Pulmonary artery endothelial cell (primary cell): ENCODE measurements at regions not wholly inside any gene's neighbourhood (a gene's known extent, or its start where the extent isn't known, plus 50 kb on each side); places are given as distances from the start of the nearest gene placed in this dataset.

Experiments used
- DNase-seq: peaks from one replicate; pipeline ENCODE4 v3.0.0-alpha.2; 2011; ENCODE audit warnings: low read depth, low spot score

- DNase-seq, result no peak
These were observed 227.5 kb downstream of the CTTN start for GRCh38 chr11:70625582-70626518.

DNA sequence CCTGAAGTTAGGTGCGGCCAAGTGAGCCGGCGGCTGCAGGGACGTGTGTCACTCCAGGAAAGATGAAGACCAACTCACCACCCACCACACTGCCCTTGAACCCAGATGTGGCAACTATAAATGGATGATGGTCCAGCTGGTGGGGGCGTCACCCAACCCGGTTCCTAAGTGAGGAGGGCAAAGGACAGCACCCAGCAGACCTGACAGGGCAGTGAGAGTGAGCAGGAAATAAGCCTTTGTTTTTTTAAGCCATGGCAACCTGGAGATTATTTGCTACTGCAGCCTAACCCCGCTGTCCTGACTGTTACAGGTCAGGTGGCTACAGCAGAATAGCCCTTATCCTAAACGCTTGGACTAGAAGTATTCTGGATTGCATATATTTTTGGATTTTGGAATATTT lies 228.9 kb downstream of the CTTN start:
- no peak for DNase-seq

DNA sequence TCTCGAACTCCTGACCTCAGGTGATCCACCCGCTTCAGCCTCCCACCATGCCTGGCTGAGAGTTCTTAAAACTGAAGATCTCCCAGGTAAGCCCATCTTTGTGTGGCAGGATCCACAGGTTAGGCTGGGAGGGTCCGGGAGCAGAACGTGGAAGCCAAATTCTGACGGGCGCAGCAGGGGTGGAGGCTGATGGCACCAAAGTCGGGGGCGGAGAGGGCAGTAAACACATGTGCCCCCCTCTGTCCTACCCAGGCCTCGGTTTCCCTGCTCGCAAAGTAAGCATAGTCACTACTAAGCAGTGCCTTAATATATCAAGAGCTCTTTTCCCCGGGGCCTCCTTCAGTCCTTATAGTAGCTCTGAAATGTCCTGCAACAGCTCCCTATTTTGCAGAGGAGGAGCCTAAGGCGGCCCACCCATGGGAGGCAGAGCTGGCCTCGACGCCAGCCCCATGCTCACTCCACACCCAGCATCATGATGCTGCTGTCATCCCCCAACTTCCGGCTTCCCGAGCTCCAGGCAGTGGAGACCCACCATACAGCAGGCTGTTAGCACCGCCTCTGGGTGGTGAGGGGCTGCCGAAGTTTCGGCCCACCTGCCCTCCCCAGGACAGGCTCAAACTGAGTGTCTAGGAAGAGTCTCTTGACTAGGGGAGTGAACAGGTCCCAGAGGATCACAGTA lies 230.0 kb downstream of the CTTN start:
- DNase-seq, result no peak

- DNase-seq, result no peak
These were observed 230.8 kb downstream of the CTTN start for GRCh38 chr11:70628855-70629844.

DNA sequence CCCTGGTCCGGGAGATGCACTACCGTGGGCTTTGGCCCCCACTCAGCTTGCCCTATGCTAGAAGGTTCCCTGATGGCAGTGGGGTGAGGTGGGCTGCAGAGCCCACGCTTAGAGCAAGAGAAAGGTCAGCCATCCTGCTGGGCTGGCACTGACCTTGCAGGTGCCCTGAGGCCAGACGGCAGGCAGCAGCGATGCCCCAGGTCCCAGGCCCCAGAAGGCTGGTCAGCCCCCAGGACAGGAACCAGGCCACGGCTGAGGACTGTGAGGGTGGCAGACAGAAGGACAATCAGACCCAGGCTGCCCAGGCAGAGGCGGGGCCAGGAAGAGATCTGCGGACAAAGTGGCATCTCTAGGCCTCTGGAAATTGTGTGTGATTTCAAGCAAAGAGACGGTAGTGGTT lies 231.7 kb downstream of the CTTN start:
- DNase-seq, result no peak

GRCh38 chr11:70630816-70631623 lies 232.7 kb downstream of the CTTN start:
- DNase-seq, result no peak

DNA sequence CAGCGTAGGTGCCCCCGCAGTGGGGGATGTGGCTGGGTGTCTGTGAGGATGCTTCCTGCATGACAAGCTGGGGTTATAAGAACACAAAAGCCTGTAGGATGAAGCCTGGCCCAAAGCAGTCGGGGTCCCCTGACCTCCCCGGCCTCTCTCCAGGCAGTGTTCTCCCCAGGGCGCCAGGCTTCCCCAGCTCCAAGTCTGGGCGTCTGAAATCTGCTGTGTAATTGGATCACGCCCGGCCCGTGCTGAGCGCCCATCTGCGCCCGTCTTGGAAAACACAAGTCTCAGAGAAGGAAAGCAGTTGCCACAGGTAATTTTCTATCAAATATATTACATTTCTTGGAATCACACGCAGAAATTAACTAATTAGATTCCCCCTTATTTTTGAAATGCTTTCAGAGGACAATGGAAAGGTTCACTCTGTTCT lies 233.3 kb downstream of the CTTN start:
- DNase-seq, result no peak

DNA sequence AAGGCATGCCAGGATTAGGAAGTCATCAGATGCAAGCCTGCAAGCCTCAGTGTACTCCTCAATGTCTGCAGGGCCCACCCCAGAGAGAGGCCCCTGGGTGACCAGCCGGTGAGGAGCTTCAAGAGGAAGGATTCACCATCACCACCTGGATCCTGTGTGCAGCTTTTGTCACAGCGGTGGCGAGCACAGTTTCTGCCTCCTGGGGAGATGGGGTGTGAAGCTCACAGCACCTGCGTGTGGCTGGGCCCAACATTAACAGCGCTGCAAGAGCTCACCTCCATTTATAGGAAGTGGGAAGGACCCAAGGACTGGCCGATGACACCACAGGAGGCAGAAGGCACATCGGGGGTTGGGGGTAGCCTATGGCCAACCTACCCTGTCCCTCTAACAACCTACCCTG lies 235.3 kb downstream of the CTTN start:
- no peak for DNase-seq

DNA sequence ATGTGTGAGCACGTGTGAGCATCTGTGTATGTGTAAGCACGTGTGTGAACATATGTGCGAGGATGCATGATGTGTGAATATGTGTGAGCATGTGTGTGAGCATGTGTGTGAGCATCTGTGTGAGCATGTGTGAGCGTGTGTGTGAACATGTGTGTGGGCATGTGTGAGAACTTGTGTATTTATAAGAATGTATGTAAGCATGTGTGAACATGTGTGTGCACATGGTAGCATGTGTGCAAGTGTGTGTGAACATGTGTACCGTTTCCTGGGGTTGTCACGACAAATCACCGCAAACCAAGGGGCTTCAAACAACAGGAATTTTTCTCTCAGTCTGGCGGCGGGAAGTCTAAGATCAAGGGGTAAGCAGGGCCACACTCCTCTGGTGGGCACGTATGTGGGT lies 238.3 kb downstream of the CTTN start:
- no peak for DNase-seq

DNA sequence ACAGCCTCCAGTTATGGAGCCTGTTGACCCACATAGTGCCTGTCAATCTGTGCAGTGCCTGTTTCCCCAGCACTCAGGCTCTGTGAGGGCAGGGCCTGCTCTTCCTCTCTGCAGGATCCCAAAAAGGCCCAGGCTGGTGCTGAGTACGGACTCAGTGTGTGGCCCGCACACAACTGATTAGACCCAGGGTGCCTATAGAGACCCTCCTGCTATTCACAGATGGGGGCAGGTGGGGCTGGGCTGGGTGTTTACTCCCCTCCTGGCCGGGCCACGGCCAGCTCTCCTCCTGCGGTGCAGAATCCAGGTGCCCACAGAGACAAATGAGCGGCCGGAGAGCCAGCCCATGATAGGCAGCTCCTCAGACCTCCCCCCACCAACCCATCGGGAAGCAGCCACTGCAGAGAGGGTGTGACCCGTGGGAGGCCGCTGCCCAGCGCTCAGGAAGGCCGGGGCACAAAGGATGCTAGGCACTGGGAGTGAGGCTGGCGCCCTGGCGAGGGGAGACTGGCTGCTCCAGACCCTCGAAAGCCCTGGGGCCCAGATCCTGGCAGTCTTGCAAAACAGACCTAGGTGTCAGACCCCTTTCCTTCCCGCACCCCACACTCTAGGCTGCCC lies 239.0 kb downstream of the CTTN start:
- no peak for DNase-seq

DNA sequence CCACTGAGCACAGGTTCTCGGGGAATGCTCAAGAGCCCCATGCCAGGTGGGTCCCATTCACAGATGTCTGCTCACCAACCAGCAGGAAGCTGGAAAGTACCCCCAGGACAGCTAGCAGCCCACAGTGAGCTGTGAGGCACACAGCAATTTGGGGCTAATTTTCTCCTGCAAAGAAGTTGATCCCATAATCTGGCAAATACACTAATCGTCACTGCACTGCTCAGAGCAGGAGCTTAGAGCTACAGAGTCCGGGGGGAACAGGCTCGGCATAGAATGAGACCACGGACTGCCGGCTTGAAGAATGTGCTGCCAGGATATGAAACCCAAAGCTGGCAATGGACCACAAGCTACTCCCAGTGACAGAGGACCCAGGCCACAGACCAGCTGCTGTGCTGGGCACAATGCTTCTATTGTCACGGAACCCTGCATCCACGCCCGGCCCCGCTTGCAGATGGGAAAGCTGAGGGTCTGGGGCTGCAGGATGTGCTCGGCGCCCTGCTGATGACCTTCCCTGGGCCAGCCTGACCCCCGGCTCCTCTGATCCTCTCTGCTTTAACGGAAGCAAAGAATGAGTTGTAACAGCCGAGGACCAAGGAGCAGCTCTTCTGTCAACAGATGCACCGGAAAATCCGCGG lies 239.7 kb downstream of the CTTN start:
- DNase-seq, result no peak

DNA sequence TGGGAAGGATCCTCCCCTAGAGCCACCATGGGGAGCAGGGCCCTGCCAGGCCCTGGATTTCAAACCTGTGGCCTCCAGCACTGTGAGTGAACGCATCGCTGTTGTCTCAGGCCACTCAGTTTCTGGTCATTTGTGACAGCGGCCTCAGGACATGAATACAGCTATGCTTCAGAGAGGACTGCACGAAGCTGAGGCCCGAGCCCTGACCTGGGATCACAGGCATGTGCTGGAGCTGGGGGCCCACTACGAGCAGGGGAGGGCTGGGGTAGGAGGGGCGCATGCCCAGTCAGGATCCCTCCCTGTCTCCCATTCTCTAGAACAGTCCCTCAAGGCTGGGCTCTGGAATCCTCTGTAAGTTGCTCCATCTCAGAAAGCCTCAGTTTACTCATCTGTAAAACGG lies 242.1 kb downstream of the CTTN start:
- DNase-seq, result no peak

- DNase-seq, result no peak
These were observed 243.0 kb downstream of the CTTN start for GRCh38 chr11:70641369-70641768.

GRCh38 chr11:70642266-70642665 lies 243.9 kb downstream of the CTTN start:
- no peak for DNase-seq

DNA sequence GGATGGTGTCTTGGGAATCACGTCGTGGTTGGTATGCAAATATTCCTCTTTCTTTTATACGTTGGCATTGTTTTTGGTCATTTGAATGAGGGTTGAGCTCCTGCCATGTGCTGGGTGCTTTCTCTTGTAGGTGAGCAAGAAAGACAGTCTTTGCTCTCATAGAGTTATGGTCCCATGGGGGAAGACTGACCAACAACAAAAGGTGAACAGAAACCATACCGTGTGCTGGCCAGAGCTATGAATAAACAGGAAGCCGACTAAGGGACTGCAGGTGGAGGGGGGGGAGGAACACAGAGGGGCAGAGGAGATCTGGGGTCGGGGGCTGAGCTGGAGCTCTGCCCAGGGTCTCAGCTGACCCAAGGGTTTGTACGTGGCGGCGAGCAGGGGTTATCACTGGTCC lies 245.3 kb downstream of the CTTN start:
- no peak for DNase-seq

GRCh38 chr11:70644343-70645060 lies 246.2 kb downstream of the CTTN start:
- no peak for DNase-seq

- DNase-seq, result no peak
These were observed 247.2 kb downstream of the CTTN start for GRCh38 chr11:70645537-70645936.

DNA sequence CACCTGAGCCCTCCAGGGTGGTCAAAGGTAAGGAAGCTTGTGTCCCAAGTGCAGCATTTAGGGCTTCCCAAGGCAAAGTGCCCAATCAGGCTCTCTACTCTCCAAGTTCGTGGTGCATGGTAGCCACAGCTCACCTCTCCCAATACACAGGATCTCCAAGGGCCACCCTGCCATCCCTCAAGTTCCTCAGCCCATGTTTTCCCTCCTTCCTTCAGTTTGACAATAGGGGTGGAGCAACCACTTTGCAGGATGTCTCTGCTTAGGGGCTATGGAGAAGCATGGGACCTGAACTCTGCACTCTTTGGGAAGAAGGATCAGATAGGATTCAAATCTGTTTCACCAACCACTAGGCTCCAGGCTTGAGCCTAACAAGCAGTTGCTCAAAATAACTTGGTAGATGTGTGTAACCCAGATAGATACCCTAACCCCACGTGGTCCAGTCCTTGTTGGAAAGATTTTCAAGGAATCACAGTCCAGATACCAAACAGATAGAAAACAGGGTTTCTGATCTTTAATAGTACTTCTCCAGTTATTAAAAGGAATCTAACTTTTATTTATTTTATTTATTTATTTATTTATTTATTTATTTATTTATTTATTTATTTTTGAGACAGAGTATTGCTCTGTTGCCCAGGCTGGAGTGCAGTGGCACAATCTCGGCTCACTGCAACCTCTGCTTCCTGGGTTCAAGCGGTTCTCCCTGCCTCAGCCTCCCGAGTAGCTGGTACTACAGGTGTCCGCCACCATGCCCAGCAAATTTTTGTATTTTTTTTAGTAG lies 248.1 kb downstream of the CTTN start:
- DNase-seq, result no peak
